ENCODE measurements at regions not wholly inside any gene's neighbourhood (a gene's known extent, or its start where the extent isn't known, plus 50 kb on each side); places are given as distances from the start of the nearest gene placed in this dataset.

GRCh38 chr13:105587786-105588185, 947.7 kb downstream of the EFNB2 start:
- no peaks in the 10 kb centered on the region for H4K20me1 ChIP-seq (ENCODE audit: insufficient read depth)
- BruUV-seq (replicated peaks) = no TSS peak
- DNase-seq (ENCODE audit: low read depth, low spot score) (peak; percentile 66), ATAC-seq (peak; percentile 94)
- H3K4me3 ChIP-seq (replicated peaks in 1 of 2; ENCODE audit: low read depth in 1 of 2, low read length in 2 of 2) = 0 out of 4 replicates have a peak overlapping the region, but pooled peaks of 1 of the 2 experiments have one; percentile 1
- H3K9me2 ChIP-seq (ENCODE audit: insufficient read depth) = no peaks in the 10 kb centered on the region
- H3K4me2 ChIP-seq (ENCODE audit: low read length) = peak overlapping the region; percentile 53
- ChIA-PET RAD21 (ENCODE audit: low non-redundant PET in 1 of 2, low total read pairs in 2 of 2, uncharacterized antibody in 2 of 2, unreplicated experiment in 2 of 2) (no interaction called here), CTCF (no interaction called here), POLR2A (no interaction called here)
- H2AFZ ChIP-seq (ENCODE audit: low read depth, low read length, poor library complexity, severe bottlenecking) = peak overlapping the region; percentile 72
- intact Hi-C loops (cut with micrococcal nuclease) = no loop called here
- H3K9me3 ChIP-seq (ENCODE audit: control insufficient read depth in 1 of 2, insufficient read depth in 1 of 2, low read depth in 1 of 2, low read length in 2 of 2) = no peaks in the 10 kb centered on the region
- H3K79me2 ChIP-seq (ENCODE audit: insufficient read depth, low read length) = no peaks in the 10 kb centered on the region
- H3K4me1 ChIP-seq (ENCODE audit: control insufficient read depth in 1 of 2, insufficient read depth in 2 of 2, low read length in 2 of 2) = peaks cover 3 to 30% of the 10 kb centered on the region in 2 experiments; a peak in 3 of 4 replicates
- no peak overlapping the region for H3K9ac ChIP-seq (ENCODE audit: low read length)
- H3K27ac ChIP-seq (ENCODE audit: low read depth, low read length) = no peak overlapping the region
- H3K36me3 ChIP-seq (ENCODE audit: control insufficient read depth in 1 of 2, insufficient read depth in 2 of 2, low read length in 2 of 2) = no peaks in the 10 kb centered on the region
- H3K27me3 ChIP-seq (ENCODE audit: insufficient read depth, low read length) = no peaks in the 10 kb centered on the region
- TF ChIP-seq SRF (IDR thresholded peaks at IDR 0.05; ENCODE audit: low read depth) = no peak
- no peak for TF ChIP-seq ZFX (IDR thresholded peaks at IDR 0.05)
- TF ChIP-seq ZBTB33 (IDR thresholded peaks at IDR 0.05; ENCODE audit: extremely low read depth, insufficient replicate concordance, low read length) = no peak
- TF ChIP-seq ATF3 (IDR thresholded peaks at IDR 0.05) = no peak
- no peak for TF ChIP-seq POLR2A (IDR thresholded peaks at IDR 0.05; ENCODE audit: borderline replicate concordance, extremely low read depth, insufficient read depth, insufficient read length)
- no peak for TF ChIP-seq TCF7L2 (IDR thresholded peaks at IDR 0.05; ENCODE audit: borderline replicate concordance, extremely low read depth, insufficient read depth, insufficient read length)
- no peak for TF ChIP-seq CEBPB (IDR thresholded peaks at IDR 0.05; ENCODE audit: low read depth)
- peak; percentile 73 for TF ChIP-seq JUND (IDR thresholded peaks at IDR 0.05)
- no peak for TF ChIP-seq RAD21 (IDR thresholded peaks at IDR 0.05; ENCODE audit: low read depth)
- no peak for TF ChIP-seq REST (IDR thresholded peaks at IDR 0.05; ENCODE audit: low read depth)
- TF ChIP-seq EGR1 (IDR thresholded peaks at IDR 0.05; ENCODE audit: low read depth) = no peak
- no peak for TF ChIP-seq EZH2phosphoT487 (IDR thresholded peaks at IDR 0.05; ENCODE audit: borderline replicate concordance)
- no peak for TF ChIP-seq ZNF274 (IDR thresholded peaks at IDR 0.05; ENCODE audit: low read depth, low read length)
- TF ChIP-seq POLR2AphosphoS5 (IDR thresholded peaks at IDR 0.05; ENCODE audit: low read depth, low read length) = no peak
- no peak for TF ChIP-seq ELF1 (IDR thresholded peaks at IDR 0.05; ENCODE audit: borderline replicate concordance, low read depth)
- TF ChIP-seq EZH2 (IDR thresholded peaks at IDR 0.05) = no peak
- TF ChIP-seq SP1 (IDR thresholded peaks at IDR 0.05; ENCODE audit: low read depth) = peak; percentile 58
- peak; percentile 65 for TF ChIP-seq MAX (IDR thresholded peaks at IDR 0.05)
- peak; percentile 71 for TF ChIP-seq FOSL1 (IDR thresholded peaks at IDR 0.05; ENCODE audit: low read depth)
- peak; percentile 96 for TF ChIP-seq CBX3 (IDR thresholded peaks at IDR 0.05; ENCODE audit: low read depth)
- peak; percentile 45; the same call in 1 of the 2 replicates for TF ChIP-seq SIN3A (IDR thresholded peaks at IDR 0.05; ENCODE audit: low read depth)
- no peak for TF ChIP-seq CTCF (IDR thresholded peaks at IDR 0.05 in 2 of 3, conservative IDR thresholded peaks at IDR 0.05 in 1 of 3; ENCODE audit: borderline replicate concordance in 1 of 3, insufficient read depth in 1 of 3, low read depth in 2 of 3, low read length in 2 of 3)

Data from HCT116 (cell line).